OCI-LY3 (cell line): ENCODE measurements at regions not wholly inside any gene's neighbourhood (a gene's known extent, or its start where the extent isn't known, plus 50 kb on each side); places are given as distances from the start of the nearest gene placed in this dataset.

Source experiments
- H2AFZ ChIP-seq: fragments of 200-600, 300-600 bp; shearing (Covaris generic); 2 replicates; pipeline ENCODE4 v1.6.0; 2014; ENCODE audit warnings: antibody characterized with exemption, low read depth, low read length
- H3K27ac ChIP-seq: fragments of 200-600, 300-600 bp; sonication (generic); 2 replicates; pipeline ENCODE4 v1.5.1; 2014; ENCODE audit warnings: mild to moderate bottlenecking, low read length, moderate library complexity, mixed read lengths
- H3K27me3 ChIP-seq: fragments of 200-600, 300-600 bp; sonication (generic); 2 replicates; pipeline ENCODE4 v1.6.1; 2014; ENCODE audit warnings: low read depth, low read length, mixed read lengths
- H3K36me3 ChIP-seq: fragments of 200-600, 300-600 bp; sonication (generic); replicated peaks from 2 replicates; pipeline ENCODE3; 2014; ENCODE audit warnings: low read depth, low read length, mixed read lengths
- H3K4me1 ChIP-seq: fragments of 300-600, 200-600 bp; sonication (generic); 2 replicates; pipeline ENCODE4 v1.6.1; 2014; ENCODE audit warnings: low read length, mixed read lengths
- H3K4me2 ChIP-seq: fragments of 200-600, 300-600 bp; sonication (generic); 2 replicates; pipeline ENCODE4 v1.6.1; 2014; ENCODE audit warnings: low read length, mixed read lengths
- H3K4me3 ChIP-seq: fragments of 300-600, 200-600 bp; sonication (generic); 2 replicates; pipeline ENCODE4 v1.5.1; 2014; ENCODE audit warnings: antibody characterized with exemption, mild to moderate bottlenecking, low read length, moderate library complexity
- H3K79me2 ChIP-seq: fragments of 300-600, 200-600 bp; shearing (Covaris generic); 2 replicates; pipeline ENCODE4 v1.6.1; 2014; ENCODE audit warnings: mild to moderate bottlenecking, low read length, mixed read lengths
- H3K9ac ChIP-seq: fragments of 300-600, 200-600 bp; shearing (Covaris generic); 2 replicates; pipeline ENCODE4 v1.6.0; 2014; ENCODE audit warnings: mild to moderate bottlenecking, low read length, moderate library complexity
- H3K9me3 ChIP-seq: fragments of 200-600, 300-600 bp; shearing (Covaris generic); 2 replicates; pipeline ENCODE4 v1.6.1; 2014; ENCODE audit warnings: low read length, mixed read lengths; ENCODE audit not compliant: insufficient read depth
- H4K20me1 ChIP-seq: fragments of 200-600, 300-600 bp; sonication (generic); 2 replicates; pipeline ENCODE4 v1.6.1; 2016; ENCODE audit warnings: low read length, mixed read lengths; ENCODE audit not compliant: insufficient read depth
- EZH2phosphoT487 ChIP-seq: fragments of 200-600 bp; shearing (Covaris generic); IDR thresholded peaks from 2 replicates; pipeline ENCODE4 v1.6.1; 2018; ENCODE audit warnings: antibody characterized with exemption, mixed run types, low read depth
- TF ChIP-seq, protein P1 (sequence below): fragments of 200-600, 300-600 bp; sonication (generic); IDR thresholded peaks from 2 replicates; pipeline ENCODE4 v1.5.1; 2014; ENCODE audit warnings: antibody characterized with exemption, low read length, low read depth

DNA sequence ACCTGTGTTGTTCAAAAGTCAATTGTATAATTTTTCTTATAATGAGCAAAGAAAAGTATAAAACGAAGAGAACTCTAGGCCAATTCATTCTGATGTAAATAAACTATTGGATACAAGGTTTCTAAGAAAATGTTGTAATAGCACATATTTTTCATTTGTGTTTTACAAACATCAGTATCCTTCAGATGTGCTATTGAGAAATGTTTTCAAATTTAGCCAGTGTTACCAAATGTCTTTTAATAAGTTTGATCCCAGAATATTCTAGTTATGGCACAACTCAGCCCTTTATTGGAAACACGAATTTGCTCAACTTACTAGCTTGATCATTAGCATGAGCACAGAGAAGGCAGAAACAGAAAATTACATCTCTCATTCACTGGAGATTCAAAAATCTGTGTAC is 319.3 kb downstream of the IL15 start:
- Histone ChIP-seq H2AFZ (no peak overlapping the region), H3K4me3 (no peak overlapping the region), H3K4me2 (no peak overlapping the region), H3K27ac (no peak overlapping the region), H3K79me2 (no peaks in the 10 kb centered on the region), H4K20me1 (no peaks in the 10 kb centered on the region), H3K36me3 (no peaks in the 10 kb centered on the region), H3K4me1 (no peaks in the 10 kb centered on the region), H3K9ac (no peak overlapping the region), H3K9me3 (no peaks in the 10 kb centered on the region), H3K27me3 (no peaks in the 10 kb centered on the region)
- TF ChIP-seq, protein P1, sequence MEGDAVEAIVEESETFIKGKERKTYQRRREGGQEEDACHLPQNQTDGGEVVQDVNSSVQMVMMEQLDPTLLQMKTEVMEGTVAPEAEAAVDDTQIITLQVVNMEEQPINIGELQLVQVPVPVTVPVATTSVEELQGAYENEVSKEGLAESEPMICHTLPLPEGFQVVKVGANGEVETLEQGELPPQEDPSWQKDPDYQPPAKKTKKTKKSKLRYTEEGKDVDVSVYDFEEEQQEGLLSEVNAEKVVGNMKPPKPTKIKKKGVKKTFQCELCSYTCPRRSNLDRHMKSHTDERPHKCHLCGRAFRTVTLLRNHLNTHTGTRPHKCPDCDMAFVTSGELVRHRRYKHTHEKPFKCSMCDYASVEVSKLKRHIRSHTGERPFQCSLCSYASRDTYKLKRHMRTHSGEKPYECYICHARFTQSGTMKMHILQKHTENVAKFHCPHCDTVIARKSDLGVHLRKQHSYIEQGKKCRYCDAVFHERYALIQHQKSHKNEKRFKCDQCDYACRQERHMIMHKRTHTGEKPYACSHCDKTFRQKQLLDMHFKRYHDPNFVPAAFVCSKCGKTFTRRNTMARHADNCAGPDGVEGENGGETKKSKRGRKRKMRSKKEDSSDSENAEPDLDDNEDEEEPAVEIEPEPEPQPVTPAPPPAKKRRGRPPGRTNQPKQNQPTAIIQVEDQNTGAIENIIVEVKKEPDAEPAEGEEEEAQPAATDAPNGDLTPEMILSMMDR = no peak
- no peak for TF ChIP-seq EZH2phosphoT487

DNA sequence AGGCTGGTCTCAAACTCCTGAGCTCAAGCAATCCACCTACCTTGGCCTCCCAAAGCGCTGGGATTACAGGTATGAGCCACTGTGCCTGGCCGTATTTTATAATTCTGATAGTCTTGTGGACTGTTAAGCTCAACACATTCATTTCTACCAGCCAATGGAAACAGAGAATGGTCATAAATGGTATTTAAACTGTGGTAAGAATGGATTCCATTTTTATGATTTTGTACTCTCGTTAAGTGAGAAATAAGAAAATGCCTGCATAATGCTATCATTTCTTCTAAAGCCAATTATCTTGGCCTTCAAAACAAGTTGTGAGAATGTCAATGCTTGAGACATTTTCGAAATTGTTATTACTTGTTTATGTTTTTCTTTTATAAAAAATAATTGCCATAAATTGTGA is 321.0 kb downstream of the IL15 start:
- TF ChIP-seq EZH2phosphoT487 = no peak
- TF ChIP-seq, protein P1 = no peak
- no peak overlapping the region for H3K4me2 ChIP-seq
- no peaks in the 10 kb centered on the region for H4K20me1 ChIP-seq

DNA sequence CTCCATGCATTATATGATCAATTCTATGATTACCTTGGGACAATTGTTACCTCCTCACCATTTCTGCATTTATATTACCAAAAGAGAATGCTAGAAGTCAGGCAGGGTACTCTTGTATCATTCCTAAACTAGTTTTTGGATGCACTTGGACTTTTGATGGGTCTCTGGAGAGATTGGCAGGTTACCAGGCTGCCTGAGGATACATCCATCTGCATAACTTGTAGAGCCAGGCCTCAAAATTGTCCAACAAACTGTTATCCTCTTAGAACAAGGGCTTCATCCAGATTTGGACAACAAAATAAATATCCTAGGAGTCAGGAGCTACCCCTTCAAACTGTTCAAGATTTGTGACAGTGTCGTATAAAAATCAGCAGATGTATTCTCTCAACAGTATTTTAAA is 326.1 kb downstream of the IL15 start:
- Histone ChIP-seq H3K9ac (no peak overlapping the region), H3K9me3 (no peaks in the 10 kb centered on the region), H3K36me3 (no peaks in the 10 kb centered on the region), H3K27ac (no peak overlapping the region), H3K27me3 (no peaks in the 10 kb centered on the region), H3K4me3 (no peak overlapping the region), H4K20me1 (no peaks in the 10 kb centered on the region), H3K79me2 (no peaks in the 10 kb centered on the region), H2AFZ (no peak overlapping the region), H3K4me1 (no peaks in the 10 kb centered on the region), H3K4me2 (no peak overlapping the region)
- TF ChIP-seq, protein P1 = no peak
- no peak for TF ChIP-seq EZH2phosphoT487

More for the DNA sequence above, 321.0 kb downstream of the IL15 start:
- H2AFZ ChIP-seq = no peak overlapping the region
- no peak overlapping the region for H3K27ac ChIP-seq
- no peaks in the 10 kb centered on the region for H3K27me3 ChIP-seq
- no peak overlapping the region for H3K9ac ChIP-seq
- no peaks in the 10 kb centered on the region for H3K36me3 ChIP-seq
- H3K4me1 ChIP-seq = no peaks in the 10 kb centered on the region
- H3K79me2 ChIP-seq = no peaks in the 10 kb centered on the region
- no peaks in the 10 kb centered on the region for H3K9me3 ChIP-seq
- no peak overlapping the region for H3K4me3 ChIP-seq

DNA sequence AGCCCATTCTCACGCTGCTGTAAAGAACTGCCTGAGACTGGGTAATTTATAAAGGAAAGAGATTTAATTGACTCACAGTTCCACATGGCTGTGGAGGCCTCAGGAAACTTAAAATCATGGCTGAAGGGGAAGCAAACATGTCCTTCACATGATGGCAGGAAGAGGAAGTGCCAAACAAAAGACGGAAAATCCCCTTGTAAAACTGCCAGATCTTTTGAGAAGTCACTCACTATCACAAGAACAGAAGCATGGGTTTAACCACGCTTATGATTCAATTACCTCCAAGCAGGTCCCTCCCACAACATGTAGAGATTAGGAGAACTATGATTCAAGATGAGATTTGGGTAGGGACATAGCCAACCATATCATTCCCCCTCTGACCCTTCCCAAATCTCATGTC is 335.5 kb downstream of the IL15 start:
- H3K4me1 ChIP-seq = peaks cover 17% of the 10 kb centered on the region
- H3K9me3 ChIP-seq = peaks cover 8% of the 10 kb centered on the region; the same call in 1 of the 2 replicates
- H3K9ac ChIP-seq = no peak overlapping the region
- H3K4me3 ChIP-seq = no peak overlapping the region
- no peak overlapping the region for H3K27ac ChIP-seq
- H3K4me2 ChIP-seq = no peak overlapping the region
- H4K20me1 ChIP-seq = no peaks in the 10 kb centered on the region
- H3K36me3 ChIP-seq = peaks cover 5% of the 10 kb centered on the region
- TF ChIP-seq EZH2phosphoT487 = no peak
- TF ChIP-seq, protein P1 = no peak
- no peaks in the 10 kb centered on the region for H3K79me2 ChIP-seq
- no peaks in the 10 kb centered on the region for H3K27me3 ChIP-seq
- H2AFZ ChIP-seq = no peak overlapping the region; the same call in 1 of the 2 replicates
